Fibroblast of lung (primary cell): ENCODE measurements at regions not wholly inside any gene's neighbourhood (a gene's known extent, or its start where the extent isn't known, plus 50 kb on each side); places are given as distances from the start of the nearest gene placed in this dataset.

ENCODE experiments used
- DNase-seq, 2 donors: peaks; one replicate each; pipeline versions ENCODE4 v3.0.0 to v3.0.0-alpha.2; 2010; ENCODE audit warnings: low read depth in 2 of 2
- H2AFZ ChIP-seq: 2 replicates; pipeline ENCODE4 v1.5.1; 2012; ENCODE audit warnings: low read length, control low read depth, inconsistent platforms
- H3K27ac ChIP-seq: 2 replicates; pipeline ENCODE4 v1.5.1; 2011; ENCODE audit warnings: low read length, control low read depth; ENCODE audit not compliant: insufficient read depth
- H3K27me3 ChIP-seq: 2 replicates; pipeline ENCODE4 v1.5.1; 2011; ENCODE audit warnings: mild to moderate bottlenecking, low read length; ENCODE audit not compliant: control insufficient read depth, insufficient read depth
- H3K36me3 ChIP-seq: 2 replicates; pipeline ENCODE4 v1.5.1; 2011; ENCODE audit warnings: low read length; ENCODE audit not compliant: control insufficient read depth, insufficient read depth
- H3K4me1 ChIP-seq: 2 replicates; pipeline ENCODE4 v1.5.1; 2011; ENCODE audit warnings: low read length; ENCODE audit not compliant: control insufficient read depth, insufficient read depth; ENCODE audit errors: extremely low read depth
- H3K4me2 ChIP-seq: 2 replicates; pipeline ENCODE4 v1.5.1; 2011; ENCODE audit warnings: low read length, control low read depth; ENCODE audit not compliant: insufficient read depth; ENCODE audit errors: extremely low read depth
- H3K4me3 ChIP-seq, 4 experiments: fragments of 200-600 bp in 1 of 4; sonication (generic) in 1 of 4; replicated peaks in 1 of 4; 2 replicates each; pipeline ENCODE4 v1.5.1; 2011 to 2016; ENCODE audit warnings: low read length in 4 of 4, low read depth in 3 of 4, mild to moderate bottlenecking in 3 of 4, control low read depth in 2 of 4, inconsistent platforms in 1 of 4, mixed read lengths in 1 of 4; ENCODE audit not compliant: insufficient read depth in 1 of 4; ENCODE audit errors: control extremely low read depth in 1 of 4
- H3K79me2 ChIP-seq: 2 replicates; pipeline ENCODE4 v1.5.1; 2012; ENCODE audit warnings: mild to moderate bottlenecking, low read length, inconsistent platforms; ENCODE audit not compliant: control insufficient read depth, insufficient read depth
- H3K9ac ChIP-seq: 2 replicates; pipeline ENCODE4 v1.5.1; 2011; ENCODE audit warnings: mild to moderate bottlenecking, low read length, control low read depth; ENCODE audit not compliant: insufficient read depth
- H3K9me3 ChIP-seq: 2 replicates; pipeline ENCODE4 v1.5.1; 2012; ENCODE audit warnings: low read depth, low read length; ENCODE audit not compliant: control insufficient read depth, insufficient read depth
- H4K20me1 ChIP-seq: 2 replicates; pipeline ENCODE4 v1.5.1; 2011; ENCODE audit warnings: low read length; ENCODE audit not compliant: control insufficient read depth, insufficient read depth; ENCODE audit errors: extremely low read depth
- CTCF ChIP-seq, 2 donors: IDR thresholded peaks in 1 of 2; conservative IDR thresholded peaks in 1 of 2; 1 replicate in 1 of 2; 2 replicates in 1 of 2; pipeline ENCODE4 v1.5.1; 2011 to 2012; ENCODE audit warnings: low read length in 2 of 2, control low read depth in 1 of 2, inconsistent platforms in 1 of 2, low read depth in 1 of 2, mild to moderate bottlenecking in 1 of 2
- EZH2 ChIP-seq: IDR thresholded peaks from 2 replicates; pipeline ENCODE4 v1.5.1; 2012; ENCODE audit warnings: low read length, control low read depth, mild to moderate bottlenecking; ENCODE audit errors: missing control alignments

DNA sequence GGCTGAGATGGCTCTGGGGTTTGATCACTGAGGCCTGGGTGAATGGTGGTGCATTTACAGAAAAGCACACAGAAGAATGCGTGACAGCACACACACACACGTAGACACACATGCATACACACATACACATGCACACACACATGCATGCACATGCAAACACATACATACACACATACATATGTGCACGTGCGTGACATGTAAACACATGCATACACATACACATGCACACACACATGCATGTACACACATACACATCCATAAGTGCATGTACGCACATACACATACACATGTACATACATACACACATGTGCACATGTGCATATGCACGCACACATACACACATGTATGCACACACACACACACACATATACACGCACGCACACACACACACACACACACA, 108.4 kb downstream of the AIPL1 start:
- no peaks in the 10 kb centered on the region for H3K27me3 ChIP-seq
- no peaks in the 10 kb centered on the region for H3K79me2 ChIP-seq
- no peaks in the 10 kb centered on the region for H3K4me1 ChIP-seq
- H4K20me1 ChIP-seq: no peaks in the 10 kb centered on the region
- no peak overlapping the region for H3K4me3 ChIP-seq
- no peaks in the 10 kb centered on the region for H3K9me3 ChIP-seq
- no peak overlapping the region for H3K4me2 ChIP-seq
- H3K27ac ChIP-seq: no peak overlapping the region
- H3K9ac ChIP-seq: no peak overlapping the region
- H3K36me3 ChIP-seq: no peaks in the 10 kb centered on the region
- no peak for DNase-seq
- TF ChIP-seq CTCF (conservative IDR thresholded peaks at IDR 0.05 in 1 of 2, IDR thresholded peaks at IDR 0.05 in 1 of 2; ENCODE audit: low read depth in 1 of 2, low read length in 2 of 2): no peak
- no peak for TF ChIP-seq EZH2
- H2AFZ ChIP-seq: no peak overlapping the region

DNA sequence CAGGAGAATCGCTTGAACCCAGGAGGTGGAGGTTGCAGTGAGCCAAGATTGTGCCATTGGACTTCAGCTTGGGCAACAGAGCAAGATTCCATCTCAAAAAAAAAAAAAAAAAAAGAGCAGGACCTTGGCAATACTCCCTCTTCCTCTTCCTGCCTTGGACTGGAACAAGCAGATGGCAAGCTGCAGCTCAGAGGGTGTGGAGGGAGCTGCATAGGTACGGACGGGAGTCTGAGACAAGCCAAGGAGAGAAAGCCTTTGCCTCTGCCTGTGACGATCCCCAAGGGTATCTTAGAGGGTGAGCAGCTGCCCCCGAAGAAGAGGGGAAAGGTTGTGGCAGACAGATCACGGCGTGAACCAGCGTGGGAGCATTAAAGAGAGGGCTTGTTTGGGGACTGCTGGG, 109.2 kb downstream of the AIPL1 start:
- DNase-seq: no peak
- no peaks in the 10 kb centered on the region for H4K20me1 ChIP-seq
- H3K9ac ChIP-seq: no peak overlapping the region
- no peaks in the 10 kb centered on the region for H3K4me1 ChIP-seq
- H3K27me3 ChIP-seq: no peaks in the 10 kb centered on the region
- no peaks in the 10 kb centered on the region for H3K9me3 ChIP-seq
- TF ChIP-seq CTCF (conservative IDR thresholded peaks at IDR 0.05 in 1 of 2, IDR thresholded peaks at IDR 0.05 in 1 of 2; ENCODE audit: low read depth in 1 of 2, low read length in 2 of 2) (no peak), EZH2 (no peak)
- H3K4me3 ChIP-seq: no peak overlapping the region
- no peak overlapping the region for H3K4me2 ChIP-seq
- H3K79me2 ChIP-seq: no peaks in the 10 kb centered on the region
- no peak overlapping the region for H2AFZ ChIP-seq
- H3K27ac ChIP-seq: no peak overlapping the region
- no peaks in the 10 kb centered on the region for H3K36me3 ChIP-seq

DNA sequence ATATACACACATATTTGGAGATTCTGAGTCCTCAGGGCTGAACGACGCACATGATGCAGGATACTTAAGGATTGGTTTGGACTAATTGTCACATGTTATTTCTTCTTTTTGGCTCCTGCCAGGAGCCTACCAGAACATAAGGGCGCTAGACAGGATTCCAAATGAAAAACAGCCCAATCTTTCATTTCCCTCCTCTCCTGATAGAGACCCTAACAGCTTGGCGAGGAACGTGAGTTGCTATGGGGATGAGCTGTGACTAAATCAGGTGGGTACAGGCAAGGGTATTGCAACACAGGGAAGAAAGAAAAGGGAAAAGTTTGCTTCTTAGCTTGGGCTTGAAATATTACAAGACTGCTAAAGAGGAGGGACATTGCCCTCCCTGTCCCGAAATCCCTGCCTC, 109.9 kb downstream of the AIPL1 start:
- DNase-seq: no peak
- no peaks in the 10 kb centered on the region for H3K4me1 ChIP-seq
- no peaks in the 10 kb centered on the region for H3K36me3 ChIP-seq
- no peak overlapping the region for H3K9ac ChIP-seq
- H3K4me2 ChIP-seq: no peak overlapping the region
- H3K27ac ChIP-seq: no peak overlapping the region
- no peak overlapping the region for H2AFZ ChIP-seq
- H4K20me1 ChIP-seq: no peaks in the 10 kb centered on the region
- no peak overlapping the region for H3K4me3 ChIP-seq
- TF ChIP-seq EZH2: no peak
- no peaks in the 10 kb centered on the region for H3K27me3 ChIP-seq
- no peaks in the 10 kb centered on the region for H3K79me2 ChIP-seq
- H3K9me3 ChIP-seq: no peaks in the 10 kb centered on the region
